K562 (cell line): ENCODE measurements at regions not wholly inside any gene's neighbourhood (a gene's known extent, or its start where the extent isn't known, plus 50 kb on each side); places are given as distances from the start of the nearest gene placed in this dataset.
A peak's percentile ranks its signal among the peaks of the same experiment; 100 is the strongest.

Experiments used
- ATAC-seq: fragments of 200-7000 bp; cut with Tn5 transposase; 3 replicates; pipeline ENCODE4 v1.9.1; 2020; ENCODE audit warnings: moderate library complexity
- BruUV-seq: library from RNA; stranded (reverse); fragments of 400-500 nt; replicated peaks from 2 replicates; lab custom pipeline; 2021; lab: Mats Ljungman, UMichigan
- CTCF ChIA-PET: fragments of 300-600 bp; formaldehyde crosslinking; extraction: SDS; loops from one replicate; lab custom pipeline; 2021; ENCODE audit warnings: low intra/inter-chr PET ratio; lab: Yijun Ruan, JAX
- POLR2A ChIA-PET: fragments of 300-600, 350-650 bp; sonication (Branson Sonifier 250); formaldehyde crosslinking; extraction: SDS; loops from one replicate; lab custom pipeline; 2021; ENCODE audit warnings: antibody characterized with exemption, inconsistent platforms; lab: Yijun Ruan, JAX
- DNase-seq, 4 experiments: peaks; one replicate each; pipeline versions ENCODE4 v3.0.0 to v3.0.0-alpha.2; 2011 to 2018; ENCODE audit warnings: low spot score in 3 of 4, mixed read lengths in 3 of 4; ENCODE audit errors: extremely low read depth in 1 of 4
- FAIRE-seq: peaks from 2 replicates; lab custom pipeline; 2011; peaks lifted over from hg19 to GRCh38; lab: Jason Lieb, UNC
- H2AFZ ChIP-seq: 2 replicates; pipeline ENCODE4 v1.6.0; 2011; ENCODE audit warnings: low read depth, low read length, control low read depth, inconsistent platforms
- H3K27ac ChIP-seq: fragments of 200-600 bp; 3 replicates; pipeline ENCODE4 v1.8.0; 2011; ENCODE audit warnings: low read depth, mild to moderate bottlenecking, control low read depth, inconsistent platforms, low read length, moderate library complexity, mixed read lengths; ENCODE audit errors: extremely low read depth
- H3K27me3 ChIP-seq, 2 experiments: fragments of 300-600 bp in 1 of 2; 2 replicates in 1 of 2; 3 replicates in 1 of 2; pipeline versions ENCODE4 v1.6.0 to v1.8.0; 2011; ENCODE audit warnings: inconsistent platforms in 2 of 2, low read length in 2 of 2, mild to moderate bottlenecking in 1 of 2, mixed read lengths in 1 of 2, moderate library complexity in 1 of 2; ENCODE audit not compliant: control insufficient read depth in 2 of 2, insufficient read depth in 2 of 2
- H3K36me3 ChIP-seq: fragments of 300-600 bp; 3 replicates; pipeline ENCODE4 v1.8.0; 2011; ENCODE audit warnings: mild to moderate bottlenecking, low read length, inconsistent platforms; ENCODE audit not compliant: control insufficient read depth, insufficient read depth
- H3K4me1 ChIP-seq, 2 experiments: fragments of 200-600 bp in 1 of 2; replicated peaks in 1 of 2; 2 replicates in 1 of 2; 3 replicates in 1 of 2; pipeline versions ENCODE4 v1.5.1 to v1.8.0; 2011; ENCODE audit warnings: inconsistent platforms in 2 of 2, low read length in 2 of 2, mild to moderate bottlenecking in 1 of 2, mixed read lengths in 1 of 2, moderate library complexity in 1 of 2; ENCODE audit not compliant: control insufficient read depth in 2 of 2, insufficient read depth in 2 of 2
- H3K4me2 ChIP-seq: 2 replicates; pipeline ENCODE4 v1.6.1; 2011; ENCODE audit warnings: low read length, control low read depth, inconsistent platforms, mixed read lengths; ENCODE audit not compliant: insufficient read depth
- H3K4me3 ChIP-seq: fragments of 200-600 bp; sonication (generic), shearing (Covaris generic); 2 replicates; pipeline ENCODE4 v1.5.1; 2016; ENCODE audit warnings: control low read depth, inconsistent platforms
- H3K79me2 ChIP-seq: fragments of 200-600 bp; 3 replicates; pipeline ENCODE4 v1.8.0; 2011; ENCODE audit warnings: low read length, inconsistent platforms; ENCODE audit not compliant: control insufficient read depth, insufficient read depth
- H3K9ac ChIP-seq, 2 experiments: 2 replicates each; pipeline versions ENCODE4 v1.6.0 to v1.6.1; 2011; ENCODE audit warnings: low read depth in 2 of 2, low read length in 2 of 2, control low read depth in 1 of 2, inconsistent platforms in 1 of 2, mild to moderate bottlenecking in 1 of 2, mixed read lengths in 1 of 2; ENCODE audit not compliant: insufficient read depth in 1 of 2
- H3K9me1 ChIP-seq: one replicate; pipeline ENCODE4 v1.6.0; 2011; ENCODE audit warnings: inconsistent platforms, mild to moderate bottlenecking, low read length, moderate library complexity; ENCODE audit not compliant: control insufficient read depth, insufficient read depth
- H3K9me3 ChIP-seq: replicated peaks from 2 replicates; pipeline ENCODE4 v1.5.1; 2011; ENCODE audit warnings: low read depth, low read length, inconsistent platforms; ENCODE audit not compliant: control insufficient read depth, insufficient read depth
- H4K20me1 ChIP-seq: replicated peaks from 2 replicates; pipeline ENCODE4 v1.6.1; 2011; ENCODE audit warnings: low read length, inconsistent platforms, mixed read lengths; ENCODE audit not compliant: control insufficient read depth, insufficient read depth
- EP300 ChIP-seq: IDR thresholded peaks from 2 replicates; pipeline ENCODE4 v1.6.1; 2012; ENCODE audit warnings: low read length, improper control_type of control experiment
- NBN ChIP-seq: fragments of 450-650 bp; IDR thresholded peaks from 2 replicates; pipeline ENCODE4 v1.6.1; 2016; ENCODE audit warnings: low read depth, mild to moderate bottlenecking
- NR2C1 ChIP-seq, 2 experiments: fragments of 450-650 bp; IDR thresholded peaks; 2 replicates each; pipeline ENCODE4 v1.6.1; 2017; ENCODE audit warnings: mild to moderate bottlenecking in 2 of 2, antibody characterized with exemption in 1 of 2, inconsistent platforms in 1 of 2, missing compliant biosample characterization in 1 of 2, missing genetic modification characterization in 1 of 2
- RAD21 ChIP-seq, 2 experiments: fragments of 250-450 bp in 1 of 2; fragments of 450-650 bp in 1 of 2; sonication (Bioruptor Pico) in 1 of 2; formaldehyde crosslinking in 1 of 2; IDR thresholded peaks in 1 of 2; conservative IDR thresholded peaks in 1 of 2; 2 replicates each; pipeline versions ENCODE4 v1.4.0 to v1.8.0; 2020 to 2022; ENCODE audit warnings: mild to moderate bottlenecking in 2 of 2, moderate library complexity in 1 of 2
- SRSF3 ChIP-seq: fragments of 200-400 bp; formaldehyde crosslinking; IDR thresholded peaks from 2 replicates; pipeline ENCODE4 v1.6.1; 2016; ENCODE audit warnings: mild to moderate bottlenecking, low read length, moderate library complexity; ENCODE audit not compliant: insufficient read depth
- SUPT5H ChIP-seq: fragments of 450-650 bp; IDR thresholded peaks from 2 replicates; pipeline ENCODE4 v1.6.1; 2016
- ZNF780A ChIP-seq: fragments of 250-450 bp; sonication (Bioruptor Pico); IDR thresholded peaks from 2 replicates; pipeline ENCODE4 v1.5.0; 2021; ENCODE audit warnings: mild to moderate bottlenecking
- WGBS: fragments of 100-300 bp; shearing (Covaris generic); methylation state at CpG from one replicate; pipeline ENCODE4 v1.1.6; 2016; ENCODE audit warnings: low coverage, mixed read lengths; ENCODE audit not compliant: insufficient coverage; ENCODE audit errors: missing lambda C conversion rate; 5-methylcytosine and 5-hydroxymethylcytosine counted together
- in situ Hi-C: fragments of 300-500 bp; cut with MboI; formaldehyde crosslinking; loops from 4 replicates; pipeline ENCODE4 v1.15.0; 2018; ENCODE audit warnings: inconsistent platforms, mixed read lengths
- intact Hi-C: fragments of 100-400 bp; cut with micrococcal nuclease; formaldehyde crosslinking; loops from 2 replicates; pipeline ENCODE4 v1.14.2; 2022
- TF ChIP-seq, protein P1 (sequence below), 3 experiments: IDR thresholded peaks in 2 of 3; conservative IDR thresholded peaks in 1 of 3; 2 replicates each; pipeline ENCODE4 v1.5.1; 2011 to 2012; ENCODE audit warnings: low read length in 3 of 3, mild to moderate bottlenecking in 3 of 3, control low read depth in 2 of 3, improper control_type of control experiment in 1 of 3, inconsistent platforms in 1 of 3, low read depth in 1 of 3, mixed read lengths in 1 of 3, moderate library complexity in 1 of 3; ENCODE audit not compliant: insufficient read depth in 2 of 3
- TF ChIP-seq, protein P2 (sequence below), 2 experiments: fragments of 450-650 bp; formaldehyde crosslinking in 1 of 2; IDR thresholded peaks; 2 replicates each; pipeline versions ENCODE4 v1.4.0 to v1.6.1; 2014 to 2020; ENCODE audit warnings: mild to moderate bottlenecking in 2 of 2, borderline replicate concordance in 1 of 2, low read depth in 1 of 2
- TF ChIP-seq, protein P3 (sequence below): fragments of 450-650 bp; formaldehyde crosslinking; IDR thresholded peaks from 2 replicates; pipeline ENCODE4 v1.4.0; 2022; ENCODE audit warnings: missing genetic modification characterization

DNA sequence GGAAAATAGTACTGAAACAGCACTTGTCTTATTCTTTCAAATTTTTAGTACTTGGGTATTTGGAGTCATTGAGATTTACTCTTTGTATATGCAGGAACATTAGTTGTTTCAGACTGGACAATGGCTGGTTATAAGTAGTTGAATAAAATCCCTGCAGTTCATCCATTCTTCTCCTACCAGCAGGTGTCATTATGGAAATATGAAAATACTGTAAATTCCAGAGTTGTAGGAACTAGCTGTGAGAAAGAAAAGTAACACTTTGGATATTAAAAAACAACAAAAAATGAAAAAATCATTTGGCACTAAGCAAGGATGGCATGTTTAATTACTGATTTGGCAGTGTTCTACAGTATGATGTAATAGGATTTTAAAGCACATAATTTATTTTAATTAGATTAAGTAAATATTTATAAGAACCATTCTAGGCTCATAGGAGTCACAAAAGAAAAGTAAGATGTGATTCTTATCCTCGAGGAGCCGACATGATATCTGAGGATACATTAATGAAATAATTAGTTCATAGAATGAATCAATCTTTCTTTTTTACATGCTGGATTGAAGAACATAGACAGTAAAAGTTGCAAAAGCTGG lies 155.3 kb downstream of the KCNRG start:
- Histone ChIP-seq H3K27ac (no peak overlapping the region), H4K20me1 (no peaks in the 10 kb centered on the region), H3K27me3 (no peaks in the 10 kb centered on the region), H3K79me2 (no peaks in the 10 kb centered on the region), H3K4me2 (no peak overlapping the region), H3K4me3 (no peak overlapping the region), H3K36me3 (no peaks in the 10 kb centered on the region), H3K9me3 (no peaks in the 10 kb centered on the region), H3K4me1 (no peaks in the 10 kb centered on the region), H2AFZ (no peak overlapping the region), H3K9me1 (no peaks in the 10 kb centered on the region), H3K9ac (no peak overlapping the region)
- FAIRE-seq (no peak), ATAC-seq (no peak), DNase-seq (no peak)
- 27% methylated on average over 2 of the region's 2 CpGs for WGBS
- ChIA-PET POLR2A (interaction anchor here (0.6 kb wide), 1 partner anchor 43 kb away, joined by 3 read pairs; no protein-coding TSS in a partner anchor), CTCF (interaction anchor here (0.6 kb wide), 1 partner anchor 248 kb away, joined by 3 read pairs; no protein-coding TSS in a partner anchor)
- in situ Hi-C loops = no loop called here
- BruUV-seq = no TSS peak
- intact Hi-C loops = no loop called here
- TF ChIP-seq EP300 = no peak
- no peak for TF ChIP-seq NR2C1 (IDR thresholded peaks at IDR 0.05)
- no peak for TF ChIP-seq NR2C1 (tag; IDR thresholded peaks at IDR 0.05)
- peak in 1 of 2 experiments; percentile 58; a peak in 3 of 4 replicates for TF ChIP-seq RAD21 (CRISPR knock-in tag; conservative IDR thresholded peaks at IDR 0.05 in 1 of 2, IDR thresholded peaks at IDR 0.05 in 1 of 2)
- TF ChIP-seq, protein P1, sequence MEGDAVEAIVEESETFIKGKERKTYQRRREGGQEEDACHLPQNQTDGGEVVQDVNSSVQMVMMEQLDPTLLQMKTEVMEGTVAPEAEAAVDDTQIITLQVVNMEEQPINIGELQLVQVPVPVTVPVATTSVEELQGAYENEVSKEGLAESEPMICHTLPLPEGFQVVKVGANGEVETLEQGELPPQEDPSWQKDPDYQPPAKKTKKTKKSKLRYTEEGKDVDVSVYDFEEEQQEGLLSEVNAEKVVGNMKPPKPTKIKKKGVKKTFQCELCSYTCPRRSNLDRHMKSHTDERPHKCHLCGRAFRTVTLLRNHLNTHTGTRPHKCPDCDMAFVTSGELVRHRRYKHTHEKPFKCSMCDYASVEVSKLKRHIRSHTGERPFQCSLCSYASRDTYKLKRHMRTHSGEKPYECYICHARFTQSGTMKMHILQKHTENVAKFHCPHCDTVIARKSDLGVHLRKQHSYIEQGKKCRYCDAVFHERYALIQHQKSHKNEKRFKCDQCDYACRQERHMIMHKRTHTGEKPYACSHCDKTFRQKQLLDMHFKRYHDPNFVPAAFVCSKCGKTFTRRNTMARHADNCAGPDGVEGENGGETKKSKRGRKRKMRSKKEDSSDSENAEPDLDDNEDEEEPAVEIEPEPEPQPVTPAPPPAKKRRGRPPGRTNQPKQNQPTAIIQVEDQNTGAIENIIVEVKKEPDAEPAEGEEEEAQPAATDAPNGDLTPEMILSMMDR (IDR thresholded peaks at IDR 0.05 in 2 of 3, conservative IDR thresholded peaks at IDR 0.05 in 1 of 3; ENCODE audit: insufficient read depth in 2 of 3, low read depth in 1 of 3, low read length in 3 of 3) = peak in 1 of 3 experiments; percentile 39; a peak in 2 of 6 replicates
- TF ChIP-seq SRSF3 = no peak
- TF ChIP-seq SUPT5H = no peak
- TF ChIP-seq NBN = no peak
- TF ChIP-seq, protein P2, sequence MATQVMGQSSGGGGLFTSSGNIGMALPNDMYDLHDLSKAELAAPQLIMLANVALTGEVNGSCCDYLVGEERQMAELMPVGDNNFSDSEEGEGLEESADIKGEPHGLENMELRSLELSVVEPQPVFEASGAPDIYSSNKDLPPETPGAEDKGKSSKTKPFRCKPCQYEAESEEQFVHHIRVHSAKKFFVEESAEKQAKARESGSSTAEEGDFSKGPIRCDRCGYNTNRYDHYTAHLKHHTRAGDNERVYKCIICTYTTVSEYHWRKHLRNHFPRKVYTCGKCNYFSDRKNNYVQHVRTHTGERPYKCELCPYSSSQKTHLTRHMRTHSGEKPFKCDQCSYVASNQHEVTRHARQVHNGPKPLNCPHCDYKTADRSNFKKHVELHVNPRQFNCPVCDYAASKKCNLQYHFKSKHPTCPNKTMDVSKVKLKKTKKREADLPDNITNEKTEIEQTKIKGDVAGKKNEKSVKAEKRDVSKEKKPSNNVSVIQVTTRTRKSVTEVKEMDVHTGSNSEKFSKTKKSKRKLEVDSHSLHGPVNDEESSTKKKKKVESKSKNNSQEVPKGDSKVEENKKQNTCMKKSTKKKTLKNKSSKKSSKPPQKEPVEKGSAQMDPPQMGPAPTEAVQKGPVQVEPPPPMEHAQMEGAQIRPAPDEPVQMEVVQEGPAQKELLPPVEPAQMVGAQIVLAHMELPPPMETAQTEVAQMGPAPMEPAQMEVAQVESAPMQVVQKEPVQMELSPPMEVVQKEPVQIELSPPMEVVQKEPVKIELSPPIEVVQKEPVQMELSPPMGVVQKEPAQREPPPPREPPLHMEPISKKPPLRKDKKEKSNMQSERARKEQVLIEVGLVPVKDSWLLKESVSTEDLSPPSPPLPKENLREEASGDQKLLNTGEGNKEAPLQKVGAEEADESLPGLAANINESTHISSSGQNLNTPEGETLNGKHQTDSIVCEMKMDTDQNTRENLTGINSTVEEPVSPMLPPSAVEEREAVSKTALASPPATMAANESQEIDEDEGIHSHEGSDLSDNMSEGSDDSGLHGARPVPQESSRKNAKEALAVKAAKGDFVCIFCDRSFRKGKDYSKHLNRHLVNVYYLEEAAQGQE (IDR thresholded peaks at IDR 0.05; ENCODE audit: borderline replicate concordance) = peak; percentile 59; the same call in 1 of the 2 replicates
- TF ChIP-seq, protein P2 (CRISPR knock-in tag; IDR thresholded peaks at IDR 0.05; ENCODE audit: low read depth) = no peak
- no peak for TF ChIP-seq ZNF780A (CRISPR knock-in tag)
- TF ChIP-seq, protein P3, sequence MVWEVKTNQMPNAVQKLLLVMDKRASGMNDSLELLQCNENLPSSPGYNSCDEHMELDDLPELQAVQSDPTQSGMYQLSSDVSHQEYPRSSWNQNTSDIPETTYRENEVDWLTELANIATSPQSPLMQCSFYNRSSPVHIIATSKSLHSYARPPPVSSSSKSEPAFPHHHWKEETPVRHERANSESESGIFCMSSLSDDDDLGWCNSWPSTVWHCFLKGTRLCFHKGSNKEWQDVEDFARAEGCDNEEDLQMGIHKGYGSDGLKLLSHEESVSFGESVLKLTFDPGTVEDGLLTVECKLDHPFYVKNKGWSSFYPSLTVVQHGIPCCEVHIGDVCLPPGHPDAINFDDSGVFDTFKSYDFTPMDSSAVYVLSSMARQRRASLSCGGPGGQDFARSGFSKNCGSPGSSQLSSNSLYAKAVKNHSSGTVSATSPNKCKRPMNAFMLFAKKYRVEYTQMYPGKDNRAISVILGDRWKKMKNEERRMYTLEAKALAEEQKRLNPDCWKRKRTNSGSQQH = no peak
